ENCODE measurements at regions not wholly inside any gene's neighbourhood (a gene's known extent, or its start where the extent isn't known, plus 50 kb on each side); places are given as distances from the start of the nearest gene placed in this dataset.
"Not testable (repeated sequence)": the region's sequence is repeated elsewhere in the genome, so short reads cannot be mapped to it uniquely, and the experiment has no call there.

DNA sequence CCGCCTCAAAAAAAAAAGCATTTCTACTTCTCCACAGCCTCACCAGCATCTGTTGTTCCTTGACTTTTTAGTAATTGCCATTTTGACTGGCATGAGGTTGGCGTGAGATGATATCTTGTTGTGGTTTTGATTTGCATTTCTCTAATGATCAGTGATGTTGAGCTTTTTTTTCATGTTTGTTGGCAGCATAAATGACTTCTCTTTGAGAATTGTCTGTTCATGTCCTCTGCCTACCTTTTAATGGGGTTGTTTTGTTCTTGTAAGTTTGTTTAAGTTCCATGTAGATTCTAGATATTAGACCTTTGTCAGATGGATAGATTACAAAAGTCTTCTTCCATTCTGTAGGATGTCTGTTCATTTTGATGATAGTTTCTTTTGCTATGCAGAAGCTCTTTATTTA is 182.9 kb downstream of the FOXG1 start:
- no peak for DNase-seq (ENCODE audit: low spot score)

DNA sequence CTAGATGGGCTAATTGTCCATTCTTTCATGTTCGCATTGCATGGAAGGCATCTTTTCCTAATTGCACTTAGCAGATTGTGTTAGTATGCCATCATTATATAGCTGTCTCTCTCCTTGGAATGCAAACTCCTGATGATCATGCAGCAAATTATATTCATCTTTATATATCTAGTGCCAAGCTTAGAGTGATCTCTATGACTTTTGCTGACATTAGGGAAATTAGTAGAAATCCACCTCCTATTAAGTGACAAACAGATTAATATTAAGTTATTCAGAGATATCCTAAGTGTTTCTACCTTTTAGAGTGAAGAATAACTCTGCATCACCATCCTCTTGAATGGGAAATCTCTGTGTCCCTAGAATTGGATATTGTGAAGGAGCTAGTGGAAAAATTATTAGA is 185.6 kb downstream of the FOXG1 start:
- DNase-seq (ENCODE audit: low spot score), result no peak

DNA sequence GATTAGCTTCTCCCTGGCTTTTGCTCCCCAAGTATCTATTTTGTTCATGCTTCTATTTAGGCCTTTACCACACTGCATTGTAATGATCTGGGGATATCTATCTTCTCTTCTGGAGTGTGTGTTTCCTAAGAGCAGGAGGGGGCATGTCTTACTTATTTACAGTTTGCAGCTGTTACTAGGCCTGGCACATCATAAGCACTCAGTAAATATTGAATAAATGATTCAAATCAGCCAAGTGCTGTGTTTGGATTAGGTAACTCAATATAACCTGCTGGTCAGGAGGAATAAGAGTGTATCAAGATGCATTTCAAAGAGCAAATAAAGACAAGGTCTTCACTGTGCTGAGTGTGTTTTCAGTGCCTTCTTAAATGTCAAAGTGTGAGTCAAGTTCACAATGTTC is 186.1 kb downstream of the FOXG1 start:
- no peak for DNase-seq (ENCODE audit: low spot score)

DNA sequence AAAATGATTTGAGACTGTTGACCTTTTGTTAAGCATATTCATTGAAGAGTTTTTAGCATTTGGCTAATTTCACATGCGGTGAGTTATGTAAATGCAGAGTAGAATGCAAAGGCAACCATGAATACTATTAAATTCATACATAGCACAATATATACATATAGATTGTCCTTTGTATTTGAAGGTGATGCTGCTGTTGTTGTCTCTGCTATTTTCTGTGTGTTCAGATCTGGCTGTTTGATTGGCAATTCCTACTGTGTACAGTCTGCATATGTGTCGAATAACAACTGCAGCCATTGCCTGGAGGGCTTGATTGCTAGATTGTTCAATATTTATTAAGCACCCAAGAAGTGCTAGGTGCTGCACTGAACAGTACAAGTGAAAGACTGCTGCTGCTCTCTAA is 187.4 kb downstream of the FOXG1 start:
- DNase-seq (ENCODE audit: low spot score), result no peak

DNA sequence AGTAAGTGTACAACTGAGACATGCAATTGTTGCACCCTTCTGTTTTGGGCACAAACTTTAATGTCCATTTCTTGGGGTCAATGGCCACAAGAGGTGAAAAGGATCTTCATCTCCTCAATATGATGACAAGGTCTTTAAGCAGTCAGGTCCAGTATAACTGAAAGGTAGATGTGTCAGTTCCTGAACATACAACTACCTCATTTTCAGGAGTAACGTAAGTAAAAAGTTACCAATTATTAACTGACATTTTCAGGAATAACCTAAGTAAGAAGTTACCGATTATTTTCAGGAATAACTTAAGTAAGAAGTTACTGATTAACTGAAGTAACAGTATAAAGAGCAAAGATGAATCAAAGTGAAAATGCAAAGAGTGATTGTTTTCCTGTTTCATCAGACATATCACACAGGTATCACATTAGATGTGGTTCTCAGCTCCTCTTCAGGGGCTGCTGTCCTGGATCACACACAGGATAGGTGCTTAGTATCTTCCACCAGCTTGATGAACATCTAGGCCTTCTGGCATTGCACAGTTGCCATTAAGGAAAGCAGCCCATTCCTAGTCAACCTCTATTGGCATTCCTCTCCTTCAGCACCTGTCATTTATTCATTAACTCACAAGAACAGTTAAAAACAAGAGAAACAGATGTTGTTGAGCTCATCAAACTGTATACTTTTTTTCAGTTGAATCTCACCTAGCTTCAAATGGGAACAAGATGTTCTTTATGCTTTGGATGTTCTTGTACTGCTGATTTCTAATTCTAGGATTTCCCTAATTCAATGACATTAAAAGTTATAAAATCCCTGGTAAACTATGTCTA is 200.0 kb downstream of the FOXG1 start:
- no peak for DNase-seq (ENCODE audit: low spot score)

DNA sequence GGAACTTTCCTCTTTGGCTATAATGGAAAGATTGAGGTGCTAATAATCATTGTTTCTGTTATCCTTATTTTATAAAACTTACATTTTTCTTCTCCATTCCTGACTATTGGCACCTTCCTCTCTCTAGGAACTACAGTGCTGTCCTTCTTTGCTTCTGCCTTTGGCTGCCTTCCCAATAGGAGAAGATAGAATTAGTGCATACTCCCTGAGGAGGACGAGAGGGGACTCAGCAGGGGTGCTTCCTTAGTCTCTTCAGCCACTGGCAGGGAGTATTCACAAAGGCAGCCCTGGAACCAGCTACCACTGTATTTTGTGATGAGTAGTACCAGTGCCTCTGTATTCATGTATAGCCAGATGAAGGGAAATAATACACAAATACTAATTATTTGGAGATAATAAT is 208.5 kb downstream of the FOXG1 start:
- DNase-seq (ENCODE audit: low spot score), result no peak

DNA sequence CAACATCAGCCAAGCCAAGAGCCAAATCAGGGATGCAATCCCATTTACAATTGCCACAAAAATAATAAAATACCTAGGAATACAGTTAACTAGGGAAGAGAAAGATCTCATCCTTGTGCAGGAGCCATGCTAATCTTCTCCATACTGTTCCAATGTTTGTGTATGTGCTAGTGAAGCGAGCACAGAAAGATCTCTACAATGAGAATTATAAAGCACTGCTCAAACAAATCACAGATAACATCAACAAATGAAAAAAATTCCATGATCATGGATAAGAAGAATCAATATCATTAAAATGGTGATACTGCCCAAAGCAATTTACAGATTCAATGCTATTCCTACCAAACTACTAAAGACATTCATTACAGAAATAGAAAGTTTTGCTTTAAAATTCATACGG is 215.6 kb downstream of the FOXG1 start:
- DNase-seq (ENCODE audit: low spot score), result no peak

DNA sequence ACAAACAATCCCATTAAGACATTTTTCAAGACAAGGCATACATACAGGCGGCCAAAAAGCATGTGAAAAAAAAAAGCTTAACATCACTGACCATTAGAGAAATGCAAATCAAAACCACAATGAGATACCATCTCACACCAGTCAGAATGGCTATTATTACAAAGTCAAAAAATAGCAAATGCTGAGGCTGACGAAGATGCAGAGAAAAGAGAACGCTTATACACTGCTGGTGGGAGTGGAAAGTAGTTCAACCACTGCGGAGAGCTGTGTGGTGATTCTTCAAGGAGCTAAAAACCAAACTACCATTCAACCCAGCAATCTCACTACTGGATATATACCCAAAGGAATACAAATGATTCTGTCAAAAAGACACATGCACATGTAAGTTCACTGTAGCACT is 216.7 kb downstream of the FOXG1 start:
- DNase-seq (ENCODE audit: low spot score), result no peak

DNA sequence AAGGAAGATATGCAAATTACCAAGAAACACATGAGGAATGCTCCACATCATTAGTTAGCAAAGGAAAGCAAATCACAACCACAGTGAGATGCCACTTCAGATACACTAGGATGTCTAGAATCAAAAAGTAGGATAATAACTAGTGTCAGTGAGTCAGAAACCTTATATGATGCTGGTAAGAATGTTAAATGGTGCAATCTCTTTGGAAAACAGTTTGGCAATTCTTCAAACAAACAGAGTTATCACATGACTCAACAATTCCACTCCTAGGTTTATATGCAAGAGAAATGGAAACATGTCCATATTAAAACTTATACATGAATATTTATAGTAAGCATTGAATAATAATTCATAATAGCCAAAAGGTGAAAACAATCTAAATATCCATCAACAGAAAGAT is 220.9 kb downstream of the FOXG1 start:
- DNase-seq (ENCODE audit: low spot score), result no peak

DNA sequence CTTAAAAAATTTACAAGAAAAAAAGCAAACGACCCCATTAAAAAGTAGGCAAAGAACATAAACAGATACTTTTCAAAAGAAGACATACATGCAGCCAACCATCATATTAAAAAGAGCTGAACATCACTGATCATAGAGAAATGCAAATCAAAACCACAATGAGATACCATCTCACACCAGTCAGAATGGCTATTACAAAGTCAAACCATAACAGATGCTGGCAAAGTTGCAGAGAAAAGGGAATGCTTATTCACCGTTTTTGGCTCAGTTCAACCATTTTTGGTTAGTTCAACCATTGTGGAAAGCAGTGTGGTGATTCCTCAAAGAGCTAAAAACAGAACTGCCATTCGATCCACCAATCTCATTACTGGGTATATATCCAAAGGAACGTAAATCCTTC is 230.6 kb downstream of the FOXG1 start:
- DNase-seq (ENCODE audit: low spot score), result not testable (repeated sequence)

DNA sequence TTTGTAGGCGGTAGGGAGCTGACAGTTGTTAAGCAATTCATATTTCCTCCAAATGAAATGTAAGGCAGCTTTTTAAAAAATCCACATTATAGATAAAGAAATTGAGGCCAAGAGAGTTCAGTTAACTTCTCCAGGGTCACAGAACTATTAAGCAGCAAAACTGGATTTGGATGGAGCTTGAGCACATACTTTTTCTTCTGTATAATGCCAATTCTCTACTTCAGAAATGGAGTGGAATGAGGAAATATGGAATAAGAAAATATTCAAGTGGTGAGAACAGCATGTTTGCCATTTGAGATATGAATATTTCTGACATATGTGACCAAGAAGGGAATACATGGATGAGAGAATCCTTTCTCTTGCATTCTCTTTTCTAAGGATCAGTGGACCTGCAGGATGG is 233.1 kb downstream of the FOXG1 start:
- DNase-seq (ENCODE audit: low spot score), result no peak

DNA sequence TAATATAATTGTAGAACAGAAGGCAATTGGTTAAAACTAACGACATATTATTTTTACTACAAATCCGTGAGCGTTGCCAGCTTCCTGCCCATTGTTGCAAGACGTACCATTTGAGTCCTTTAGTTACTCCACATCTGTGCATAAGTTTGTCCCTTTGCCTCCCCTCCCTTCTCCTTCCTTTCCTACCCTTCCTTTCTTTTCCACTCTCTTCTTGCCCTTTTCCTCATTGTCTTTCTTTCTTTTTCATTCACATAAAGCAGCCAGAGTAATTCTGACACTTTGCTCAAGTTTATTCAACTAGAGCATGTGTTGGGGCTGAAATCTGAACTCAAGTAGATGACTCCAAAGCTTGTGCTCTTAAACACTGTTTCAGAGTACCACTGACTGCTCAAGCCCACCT is 239.1 kb downstream of the FOXG1 start:
- no peak for DNase-seq (ENCODE audit: low spot score)

DNA sequence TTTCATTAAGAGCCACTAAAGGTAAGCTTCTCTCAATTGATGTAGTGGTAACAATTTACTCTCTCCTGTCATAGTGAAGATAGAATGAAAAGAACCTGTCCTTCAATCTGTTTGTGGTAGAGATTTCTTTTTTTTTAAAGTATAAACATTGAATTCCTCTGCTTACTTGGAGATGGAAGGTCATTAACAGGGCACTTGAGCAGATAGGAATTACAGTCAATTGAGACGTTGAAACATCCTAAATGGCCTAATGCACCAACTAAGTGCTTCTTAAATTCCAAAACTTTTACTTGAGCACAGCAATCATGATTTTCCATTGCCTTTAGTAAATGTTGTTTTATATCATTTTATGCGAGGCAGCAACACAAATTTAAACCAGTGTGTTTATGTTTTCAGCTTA is 241.4 kb downstream of the FOXG1 start:
- no peak for DNase-seq (ENCODE audit: low spot score)

DNA sequence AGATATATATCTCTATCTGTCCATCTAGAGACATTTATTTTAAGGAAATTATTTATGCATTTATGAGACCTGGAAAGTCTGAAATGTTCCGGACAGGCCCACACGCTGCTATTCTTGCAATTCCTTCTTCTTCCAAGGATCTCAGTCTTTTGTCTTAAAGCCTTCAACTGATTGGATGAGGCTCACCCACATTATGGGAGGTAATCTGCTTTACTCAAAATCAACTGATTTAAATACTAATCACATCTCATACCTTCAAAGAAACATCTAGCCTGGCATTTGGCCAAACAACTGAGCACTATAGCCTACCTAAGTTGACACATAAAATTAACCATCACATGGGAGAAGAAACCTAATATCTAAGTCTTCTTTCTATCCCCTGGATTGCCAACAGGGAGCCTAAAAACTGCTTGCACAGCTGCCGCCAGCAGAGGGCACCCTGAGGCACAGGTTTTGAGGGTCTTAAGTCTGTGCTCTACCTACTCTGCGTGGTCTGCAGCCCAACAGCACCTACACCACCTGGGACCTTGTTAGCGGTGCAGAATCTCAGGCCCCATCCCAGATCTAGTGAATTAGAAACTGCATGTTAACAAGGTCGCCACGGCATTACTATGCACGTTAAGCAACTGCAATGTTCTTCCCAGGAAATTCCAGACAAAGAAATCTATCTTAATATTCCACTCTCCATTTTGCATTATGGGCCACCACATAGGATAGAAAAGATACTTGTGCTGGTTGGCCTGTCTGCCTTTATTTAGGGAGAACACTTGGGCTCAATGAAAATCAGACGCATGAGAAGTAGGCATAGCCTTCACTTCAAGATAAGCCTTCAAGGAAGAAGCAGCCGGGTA is 249.7 kb downstream of the FOXG1 start:
- peak; percentile 22 for DNase-seq (ENCODE audit: low spot score)

DNA sequence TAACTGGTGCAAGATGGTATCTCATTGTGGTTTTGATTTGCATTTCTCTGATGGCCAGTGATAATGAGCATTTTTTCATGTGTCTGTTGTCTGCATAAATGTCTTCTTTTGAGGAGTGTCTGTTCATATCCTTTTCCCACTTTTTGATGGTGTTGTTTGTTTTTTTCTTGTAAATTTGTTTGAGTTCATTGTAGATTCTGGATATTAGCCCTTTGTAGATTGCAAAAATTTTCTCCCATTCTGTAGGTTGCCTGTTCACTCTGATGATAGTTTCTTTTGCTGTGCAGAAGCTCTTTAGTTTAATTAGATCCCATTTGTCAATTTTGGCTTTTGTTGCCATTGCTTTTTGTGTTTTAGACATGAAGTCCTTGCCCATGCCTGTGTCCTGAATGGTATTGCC is 256.9 kb downstream of the FOXG1 start:
- DNase-seq (ENCODE audit: low spot score), result not testable (repeated sequence)

DNA sequence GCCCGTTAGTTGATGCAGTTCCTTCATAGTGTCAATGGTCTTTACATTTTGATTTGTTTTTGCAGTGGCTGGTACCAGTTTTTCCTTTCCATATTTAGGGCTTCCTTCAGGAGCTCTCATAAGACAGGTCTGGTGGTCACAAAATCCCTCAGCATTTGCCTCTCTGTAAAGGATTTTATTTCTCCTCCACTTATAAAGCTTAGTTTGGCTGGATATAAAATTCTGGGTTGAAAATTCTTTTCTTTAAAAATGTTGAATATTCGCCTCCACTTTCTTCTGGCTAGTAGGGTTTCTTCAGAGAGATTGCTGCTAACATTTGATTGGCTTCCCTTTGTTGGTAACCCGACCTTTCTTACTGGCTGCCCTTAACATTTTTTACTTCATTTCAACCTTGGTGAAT is 260.9 kb downstream of the FOXG1 start:
- not testable (repeated sequence) for DNase-seq (ENCODE audit: low spot score)

DNA sequence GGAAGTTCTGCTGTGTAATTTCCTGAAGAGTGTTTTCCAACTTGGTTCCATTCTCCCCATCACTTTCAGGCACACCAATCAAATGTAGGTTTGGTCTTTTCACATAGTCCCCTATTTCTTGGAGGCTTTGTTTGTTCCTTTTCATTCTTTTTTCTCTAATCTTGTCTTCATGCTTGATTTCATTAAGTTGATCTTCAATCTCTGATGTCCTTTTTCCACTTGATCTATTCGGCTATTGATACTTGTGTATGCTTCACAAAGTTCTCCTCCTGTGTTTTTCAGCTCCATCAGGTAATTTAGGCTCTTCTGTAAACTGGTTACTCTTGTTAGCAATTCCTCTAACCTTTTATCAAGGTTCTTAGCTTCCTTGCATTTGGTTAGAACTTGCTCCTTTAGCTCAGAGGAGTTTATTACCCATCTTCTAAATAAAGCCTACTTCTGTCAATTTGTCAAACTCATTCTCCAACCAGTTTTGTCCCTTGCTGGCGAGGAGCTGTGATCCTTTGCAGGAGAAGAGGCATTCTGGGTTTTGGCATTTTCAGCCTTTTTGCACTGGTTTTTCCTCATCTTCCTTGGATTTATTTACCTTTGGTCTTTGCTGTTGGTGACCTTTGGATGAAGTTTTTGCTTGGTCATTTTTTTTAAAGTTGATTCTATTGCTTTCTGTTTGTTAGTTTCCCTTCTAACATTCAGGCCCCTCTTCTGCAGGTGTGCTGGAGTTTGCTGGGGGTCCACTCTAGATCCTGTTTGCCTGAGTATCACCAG is 261.5 kb downstream of the FOXG1 start:
- DNase-seq (ENCODE audit: low spot score), result not testable (repeated sequence)

DNA sequence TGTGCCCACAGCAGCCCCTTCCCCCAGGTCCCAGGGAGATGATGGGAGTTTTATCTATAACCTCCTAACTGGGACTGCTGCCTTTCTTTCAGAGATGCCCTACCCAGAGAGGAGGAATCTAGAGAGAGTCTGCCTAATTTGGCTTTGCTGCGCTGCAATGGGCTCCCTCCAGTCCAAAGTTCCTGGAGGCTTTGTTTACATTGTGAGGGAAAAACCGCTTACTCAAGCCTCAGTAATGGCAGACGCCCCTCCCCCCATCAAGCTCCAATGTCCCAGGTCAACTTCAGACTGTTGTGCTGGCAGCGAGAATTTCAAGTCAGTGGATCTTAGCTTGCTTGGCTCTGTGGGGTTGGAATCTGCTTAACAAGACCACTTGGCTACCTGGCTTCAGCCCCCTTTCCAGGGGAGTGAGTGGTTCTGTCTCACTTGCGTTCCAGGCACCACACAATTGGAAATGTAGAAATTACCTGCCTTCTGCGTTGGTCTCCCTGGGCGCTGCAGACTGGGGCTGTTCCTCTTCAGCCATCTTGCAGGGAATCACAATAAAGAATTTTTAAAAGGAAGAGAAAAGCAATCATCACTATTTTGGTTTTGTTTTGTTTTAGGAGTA is 262.5 kb downstream of the FOXG1 start:
- DNase-seq (ENCODE audit: low spot score), result no peak

DNA sequence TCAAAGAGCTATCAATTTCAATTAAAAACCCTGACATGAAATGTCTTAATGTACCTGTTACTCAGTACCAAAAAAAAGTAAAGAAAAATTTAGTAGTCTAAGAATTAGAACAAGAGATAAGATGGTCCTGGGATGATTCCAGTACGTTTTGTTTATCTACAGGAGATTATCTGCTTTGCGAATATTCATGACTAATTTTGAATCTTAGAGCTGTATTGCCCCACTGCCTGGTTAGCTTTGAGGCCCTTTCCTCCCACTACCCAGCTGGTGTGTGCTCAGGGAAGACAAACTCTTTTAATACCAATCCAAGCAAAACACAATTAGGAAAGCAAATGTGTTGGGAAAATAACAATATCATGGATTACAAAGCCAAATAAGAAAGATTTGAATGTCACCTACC is 263.5 kb downstream of the FOXG1 start:
- no peak for DNase-seq (ENCODE audit: low spot score)

DNA sequence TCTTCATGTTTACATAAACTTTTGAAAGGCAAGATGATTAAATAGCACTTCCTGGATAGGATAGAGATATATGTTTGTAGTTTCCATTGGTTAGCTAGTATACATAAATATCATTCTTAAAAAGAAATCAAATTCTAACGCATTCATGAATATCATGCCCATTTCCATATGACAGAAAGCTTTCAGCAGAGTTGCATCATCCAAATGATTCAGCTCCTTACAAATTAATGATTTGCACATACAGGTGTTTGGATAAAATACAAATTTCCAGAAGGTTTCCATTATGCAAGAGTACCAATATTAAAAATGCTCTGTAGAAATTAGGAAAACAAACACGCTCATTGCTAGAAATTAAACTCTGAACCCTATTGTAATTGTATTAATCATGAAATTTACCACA is 264.4 kb downstream of the FOXG1 start:
- no peak for DNase-seq (ENCODE audit: low spot score)

DNA sequence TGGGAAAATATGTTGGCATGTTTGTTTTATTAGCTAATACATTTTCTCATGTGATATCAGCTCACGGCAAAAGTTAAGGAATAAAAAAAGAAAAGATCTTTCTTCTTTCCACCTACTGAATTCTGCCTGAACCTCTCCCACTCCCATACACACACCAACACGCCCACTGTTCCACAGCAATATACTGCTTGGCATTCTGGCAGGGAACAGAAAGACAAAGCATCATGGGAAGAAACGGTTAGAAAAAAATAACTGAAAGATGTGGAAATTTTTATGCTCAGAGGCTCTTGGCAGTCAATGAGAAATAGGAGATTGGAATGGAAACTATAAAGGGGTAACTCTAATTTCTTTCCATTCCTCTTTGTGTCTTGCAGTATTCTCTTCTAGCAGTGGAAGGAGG is 268.5 kb downstream of the FOXG1 start:
- DNase-seq (ENCODE audit: low spot score), result no peak

DNA sequence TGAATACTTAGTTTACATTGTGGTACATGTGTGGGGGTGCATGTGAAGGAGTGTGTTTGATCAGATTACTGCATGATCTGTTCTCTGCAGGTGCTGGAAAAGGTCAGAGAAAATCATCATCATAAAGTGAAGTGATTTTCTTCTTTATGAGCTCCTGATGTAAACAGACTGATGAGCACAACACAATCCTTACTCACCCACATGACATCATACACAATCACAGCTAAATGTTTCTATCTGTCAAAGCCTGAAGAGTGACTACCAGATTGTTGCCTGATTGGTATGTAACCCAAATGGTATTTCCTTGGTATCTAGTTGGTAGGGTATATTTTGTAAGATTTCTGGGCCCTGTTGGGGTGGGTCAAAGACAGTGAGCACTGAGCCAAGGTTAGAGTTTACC is 270.8 kb downstream of the FOXG1 start:
- DNase-seq (ENCODE audit: low spot score), result no peak
